Ovary (tissue), 1 donor: ENCODE measurements at regions not wholly inside any gene's neighbourhood (a gene's known extent, or its start where the extent isn't known, plus 50 kb on each side); places are given as distances from the start of the nearest gene placed in this dataset.

ENCODE experiments used
- EP300 ChIP-seq: sonication (generic); formaldehyde crosslinking; IDR thresholded peaks from one replicate; pipeline ENCODE4 v1.6.1; 2017; ENCODE audit warnings: antibody characterized with exemption
- POLR2A ChIP-seq: fragments of 450-650 bp; IDR thresholded peaks from one replicate; pipeline ENCODE4 v1.6.1; 2017; ENCODE audit warnings: antibody characterized with exemption, mild to moderate bottlenecking, moderate library complexity

DNA sequence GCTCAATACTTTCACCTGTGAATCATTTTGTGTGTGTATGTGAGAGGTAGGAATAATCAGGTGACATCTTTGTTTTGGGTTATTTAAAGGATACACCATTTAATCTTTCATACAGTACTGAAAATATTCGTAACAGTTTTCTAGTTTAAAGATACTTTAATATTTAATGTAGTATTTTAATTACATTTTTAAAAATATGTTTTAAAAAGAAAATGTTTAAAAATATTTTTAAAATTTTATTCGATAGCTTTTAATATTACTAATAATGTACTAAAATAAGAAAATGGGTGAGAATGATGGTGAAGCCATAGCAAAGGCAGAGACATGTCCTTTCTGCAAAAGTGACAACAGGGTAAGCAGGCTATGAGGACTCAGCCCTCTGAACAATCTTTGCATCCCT, 56.3 kb upstream of the MEF2C start:
- TF ChIP-seq EP300 = no peak
- TF ChIP-seq POLR2A = no peak
